K562 (cell line): ENCODE measurements at regions not wholly inside any gene's neighbourhood (a gene's known extent, or its start where the extent isn't known, plus 50 kb on each side); places are given as distances from the start of the nearest gene placed in this dataset.

Experiments
- NFXL1 ChIP-seq: fragments of 450-650 bp; formaldehyde crosslinking; IDR thresholded peaks from 2 replicates; pipeline ENCODE4 v1.4.0; 2021; ENCODE audit warnings: mild to moderate bottlenecking
- POLR3A ChIP-seq: IDR thresholded peaks from 2 replicates; pipeline ENCODE4 v1.6.1; 2011; ENCODE audit warnings: borderline replicate concordance, mild to moderate bottlenecking, moderate library complexity; ENCODE audit not compliant: insufficient read length, insufficient read depth; ENCODE audit errors: extremely low read depth
- RAD21 ChIP-seq, 2 experiments: fragments of 250-450 bp in 1 of 2; fragments of 450-650 bp in 1 of 2; sonication (Bioruptor Pico) in 1 of 2; formaldehyde crosslinking in 1 of 2; IDR thresholded peaks in 1 of 2; conservative IDR thresholded peaks in 1 of 2; 2 replicates each; pipeline versions ENCODE4 v1.4.0 to v1.8.0; 2020 to 2022; ENCODE audit warnings: mild to moderate bottlenecking in 2 of 2, moderate library complexity in 1 of 2
- ZBTB33 ChIP-seq: sonication (generic); formaldehyde crosslinking; IDR thresholded peaks from 2 replicates; pipeline ENCODE4 v1.8.1; 2023; ENCODE audit warnings: mild to moderate bottlenecking, missing genetic modification reagents

GRCh38 chr10:91017198-91017597 lies 96.3 kb upstream of the ANKRD1 start:
- TF ChIP-seq RAD21 (CRISPR knock-in tag; conservative IDR thresholded peaks at IDR 0.05 in 1 of 2, IDR thresholded peaks at IDR 0.05 in 1 of 2) = no peak
- TF ChIP-seq NFXL1 (CRISPR knock-in tag) = no peak
- TF ChIP-seq POLR3A = no peak
- no peak for TF ChIP-seq ZBTB33 (CRISPR knock-in tag)
